ENCODE measurements at regions not wholly inside any gene's neighbourhood (a gene's known extent, or its start where the extent isn't known, plus 50 kb on each side); places are given as distances from the start of the nearest gene placed in this dataset.
A peak's percentile ranks its signal among the peaks of the same experiment; 100 is the strongest.

GRCh38 chr5:15236911-15237508, 263.0 kb upstream of the FBXL7 start:
- Mint-ChIP-seq H3K4me1 (peaks cover 14% of the 10 kb centered on the region), H3K27me3 (ENCODE audit: low read depth) (no peaks in the 10 kb centered on the region), H3K9me3 (peaks cover 13% of the 10 kb centered on the region), H3K27ac (no peak overlapping the region), H3K4me3 (no peak overlapping the region), H3K36me3 (ENCODE audit: low read depth) (peaks cover 7% of the 10 kb centered on the region)
- TF ChIP-seq CTCF (IDR thresholded peaks at IDR 0.05; ENCODE audit: unreplicated experiment in 3 of 3), result no peak

- no peak for TF ChIP-seq CTCF (IDR thresholded peaks at IDR 0.05; ENCODE audit: unreplicated experiment in 3 of 3)
- Mint-ChIP-seq H3K4me3 (no peak overlapping the region), H3K36me3 (ENCODE audit: low read depth) (peaks cover 6% of the 10 kb centered on the region), H3K9me3 (peaks cover 16% of the 10 kb centered on the region), H3K27ac (no peak overlapping the region), H3K27me3 (ENCODE audit: low read depth) (no peaks in the 10 kb centered on the region), H3K4me1 (peaks cover 14% of the 10 kb centered on the region)
Measured at GRCh38 chr5:15234911-15235310, 265.1 kb upstream of the FBXL7 start.

GRCh38 chr5:15234366-15234765, 265.6 kb upstream of the FBXL7 start:
- H3K27ac Mint-ChIP-seq, result peak overlapping the region in 1 of 3 experiments; percentile 1
- H3K4me3 Mint-ChIP-seq, result no peak overlapping the region
- peaks cover 11% of the 10 kb centered on the region for H3K9me3 Mint-ChIP-seq
- H3K36me3 Mint-ChIP-seq (ENCODE audit: low read depth), result peaks cover 3% of the 10 kb centered on the region
- H3K4me1 Mint-ChIP-seq, result peaks cover 14% of the 10 kb centered on the region
- H3K27me3 Mint-ChIP-seq (ENCODE audit: low read depth), result no peaks in the 10 kb centered on the region
- no peak for TF ChIP-seq CTCF (IDR thresholded peaks at IDR 0.05; ENCODE audit: unreplicated experiment in 3 of 3)

- Mint-ChIP-seq H3K36me3 (ENCODE audit: low read depth) (no peaks in the 10 kb centered on the region), H3K4me1 (peaks cover 14% of the 10 kb centered on the region), H3K9me3 (peaks cover 8% of the 10 kb centered on the region), H3K27me3 (ENCODE audit: low read depth) (no peaks in the 10 kb centered on the region), H3K4me3 (no peak overlapping the region), H3K27ac (no peak overlapping the region)
- no peak for TF ChIP-seq CTCF (IDR thresholded peaks at IDR 0.05; ENCODE audit: unreplicated experiment in 3 of 3)
Measured at GRCh38 chr5:15233566-15233965, 266.4 kb upstream of the FBXL7 start.

GRCh38 chr5:15222156-15222555, 277.8 kb upstream of the FBXL7 start:
- Mint-ChIP-seq H3K4me3 (no peak overlapping the region), H3K4me1 (no peaks in the 10 kb centered on the region), H3K27me3 (ENCODE audit: low read depth) (no peaks in the 10 kb centered on the region), H3K36me3 (ENCODE audit: low read depth) (no peaks in the 10 kb centered on the region), H3K27ac (no peak overlapping the region), H3K9me3 (no peaks in the 10 kb centered on the region)
- no peak for TF ChIP-seq CTCF (IDR thresholded peaks at IDR 0.05; ENCODE audit: unreplicated experiment in 3 of 3)

- TF ChIP-seq CTCF (IDR thresholded peaks at IDR 0.05; ENCODE audit: unreplicated experiment in 3 of 3), result no peak
- H3K9me3 Mint-ChIP-seq, result peaks cover 3% of the 10 kb centered on the region
- no peaks in the 10 kb centered on the region for H3K36me3 Mint-ChIP-seq (ENCODE audit: low read depth)
- no peaks in the 10 kb centered on the region for H3K27me3 Mint-ChIP-seq (ENCODE audit: low read depth)
- H3K4me1 Mint-ChIP-seq, result no peaks in the 10 kb centered on the region
- no peak overlapping the region for H3K27ac Mint-ChIP-seq
- no peak overlapping the region for H3K4me3 Mint-ChIP-seq
Measured at GRCh38 chr5:15220642-15221173, 279.3 kb upstream of the FBXL7 start.

All from nephron (organoid).